GM12891 (cell line): ENCODE measurements at regions not wholly inside any gene's neighbourhood (a gene's known extent, or its start where the extent isn't known, plus 50 kb on each side); places are given as distances from the start of the nearest gene placed in this dataset.

Experiments used
- POLR2A ChIP-seq: IDR thresholded peaks from 2 replicates; pipeline ENCODE4 v1.6.1; 2011; ENCODE audit warnings: low read depth, low read length, control low read depth
- POLR2AphosphoS5 ChIP-seq: IDR thresholded peaks from 2 replicates; pipeline ENCODE4 v1.6.1; 2011; ENCODE audit warnings: low read depth, low read length, control low read depth
- POU2F2 ChIP-seq: IDR thresholded peaks from 2 replicates; pipeline ENCODE4 v1.6.1; 2011; ENCODE audit warnings: low read depth, mild to moderate bottlenecking, control low read depth, low read length, moderate library complexity
- SPI1 ChIP-seq: IDR thresholded peaks from 2 replicates; pipeline ENCODE4 v1.6.1; 2011; ENCODE audit warnings: low read depth, low read length, control low read depth
- TAF1 ChIP-seq: IDR thresholded peaks from 2 replicates; pipeline ENCODE4 v1.6.1; 2011; ENCODE audit warnings: low read depth, low read length, control low read depth

DNA sequence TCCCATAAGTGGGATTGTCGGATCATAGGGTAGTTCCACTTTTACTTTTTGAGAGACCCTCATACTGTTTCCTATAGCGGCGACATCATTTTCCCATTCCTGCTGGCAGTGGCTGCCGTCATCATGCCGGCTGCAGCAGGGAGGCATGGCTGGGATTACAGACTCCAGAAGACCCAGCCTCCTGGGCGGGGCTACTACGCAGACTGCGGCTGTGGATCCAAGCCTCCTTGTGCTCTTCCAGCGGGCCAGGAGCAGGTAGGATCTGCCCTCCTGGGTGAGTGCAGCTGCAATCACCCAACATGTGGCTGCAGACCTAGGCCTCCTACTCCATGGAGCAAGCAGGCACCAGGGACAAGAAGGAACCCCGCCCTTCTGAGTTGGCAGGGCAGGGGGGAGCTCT is 359.2 kb downstream of the GALR1 start:
- TF ChIP-seq POLR2A = no peak
- no peak for TF ChIP-seq POLR2AphosphoS5
- TF ChIP-seq TAF1 = no peak
- TF ChIP-seq SPI1 = no peak
- no peak for TF ChIP-seq POU2F2
